Thymus (tissue), 11 donors: ENCODE measurements at regions not wholly inside any gene's neighbourhood (a gene's known extent, or its start where the extent isn't known, plus 50 kb on each side); places are given as distances from the start of the nearest gene placed in this dataset.

Experiments used
- DNase-seq, 9 donors: peaks; one replicate each; pipeline ENCODE4 v3.0.0-alpha.2; 2013; ENCODE audit warnings: low spot score in 9 of 9, low read depth in 6 of 9, missing footprints in 1 of 9
- H3K27ac ChIP-seq, 2 donors: one replicate each; pipeline ENCODE4 v1.5.1; 2013; ENCODE audit warnings: control low read depth in 1 of 2, low read depth in 1 of 2, low read length in 1 of 2, mild to moderate bottlenecking in 1 of 2, moderate library complexity in 1 of 2
- H3K27me3 ChIP-seq, 2 donors: one replicate each; pipeline ENCODE4 v1.5.1; 2013; ENCODE audit warnings: low read length in 1 of 2; ENCODE audit not compliant: control insufficient read depth in 2 of 2, insufficient read depth in 1 of 2
- H3K36me3 ChIP-seq, 2 donors: one replicate each; pipeline ENCODE4 v1.5.1; 2013; ENCODE audit warnings: low read length in 1 of 2, mild to moderate bottlenecking in 1 of 2, moderate library complexity in 1 of 2; ENCODE audit not compliant: control insufficient read depth in 2 of 2, insufficient read depth in 2 of 2
- H3K4me1 ChIP-seq, 2 donors: one replicate each; pipeline ENCODE4 v1.5.1; 2013; ENCODE audit warnings: low read length in 2 of 2; ENCODE audit not compliant: control insufficient read depth in 2 of 2, insufficient read depth in 2 of 2
- H3K4me3 ChIP-seq, 2 donors: one replicate each; pipeline ENCODE4 v1.5.1; 2013; ENCODE audit warnings: low read length in 2 of 2, control low read depth in 1 of 2, mild to moderate bottlenecking in 1 of 2
- H3K9me3 ChIP-seq, 2 donors: one replicate each; pipeline ENCODE4 v1.5.1; 2013; ENCODE audit warnings: low read length in 1 of 2, mild to moderate bottlenecking in 1 of 2; ENCODE audit not compliant: control insufficient read depth in 2 of 2, insufficient read depth in 1 of 2
- WGBS: extraction: QIAGEN DNeasy Blood & Tissue Kit; methylation state at CpG from one replicate; pipeline ENCODE4 v1.1.7; 2013; 5-methylcytosine and 5-hydroxymethylcytosine counted together
- donor health status: healthy.

GRCh38 chr11:128394431-128395089 lies 192.8 kb downstream of the ETS1 start:
- Histone ChIP-seq H3K27ac (peak overlapping the region in 1 of 2 donors; percentile 12), H3K27me3 (no peaks in the 10 kb centered on the region), H3K9me3 (no peaks in the 10 kb centered on the region), H3K36me3 (no peaks in the 10 kb centered on the region), H3K4me3 (no peak overlapping the region), H3K4me1 (peaks cover 0 to 3% of the 10 kb centered on the region in 2 donors)
- WGBS, result 95% methylated on average over 4 of the region's 4 CpGs
- no peak for DNase-seq

GRCh38 chr11:128392259-128392658 lies 195.1 kb downstream of the ETS1 start:
- DNase-seq, result no peak
- Histone ChIP-seq H3K27me3 (no peaks in the 10 kb centered on the region), H3K9me3 (no peaks in the 10 kb centered on the region), H3K4me3 (no peak overlapping the region), H3K4me1 (peaks cover 14% of the 10 kb centered on the region in 2 donors), H3K27ac (no peak overlapping the region), H3K36me3 (no peaks in the 10 kb centered on the region)
- WGBS, result 99% methylated on average over 2 of the region's 2 CpGs

- Histone ChIP-seq H3K27me3 (no peaks in the 10 kb centered on the region), H3K36me3 (no peaks in the 10 kb centered on the region), H3K9me3 (no peaks in the 10 kb centered on the region), H3K4me3 (no peak overlapping the region), H3K4me1 (peaks cover 16% of the 10 kb centered on the region in 2 donors), H3K27ac (no peak overlapping the region)
- 95% methylated on average over 2 of the region's 2 CpGs for WGBS
- no peak for DNase-seq
Observed at GRCh38 chr11:128391811-128392210, 195.5 kb downstream of the ETS1 start.

GRCh38 chr11:128390246-128390645 lies 197.1 kb downstream of the ETS1 start:
- H3K9me3 ChIP-seq, result no peaks in the 10 kb centered on the region
- H3K4me1 ChIP-seq, result peaks cover 24% of the 10 kb centered on the region in 2 donors
- H3K27ac ChIP-seq, result no peak overlapping the region
- H3K4me3 ChIP-seq, result no peak overlapping the region
- H3K36me3 ChIP-seq, result no peaks in the 10 kb centered on the region
- H3K27me3 ChIP-seq, result no peaks in the 10 kb centered on the region
- WGBS, result 93% methylated on average over 1 of the region's 1 CpG
- no peak for DNase-seq

GRCh38 chr11:128389461-128389976 lies 197.8 kb downstream of the ETS1 start:
- DNase-seq, result no peak
- Histone ChIP-seq H3K27ac (no peak overlapping the region), H3K4me1 (peaks cover 24% of the 10 kb centered on the region in 2 donors), H3K27me3 (no peaks in the 10 kb centered on the region), H3K9me3 (no peaks in the 10 kb centered on the region), H3K36me3 (no peaks in the 10 kb centered on the region), H3K4me3 (no peak overlapping the region)
- 97% methylated on average over 7 of the region's 7 CpGs for WGBS

- Histone ChIP-seq H3K36me3 (no peaks in the 10 kb centered on the region), H3K27me3 (no peaks in the 10 kb centered on the region), H3K4me1 (peaks cover 22 to 24% of the 10 kb centered on the region in 2 donors), H3K4me3 (no peak overlapping the region), H3K27ac (no peak overlapping the region), H3K9me3 (no peaks in the 10 kb centered on the region)
- DNase-seq, result no peak
- 97% methylated on average over 5 of the region's 5 CpGs for WGBS
Observed at GRCh38 chr11:128388206-128388815, 199.0 kb downstream of the ETS1 start.

- peak in 1 of 9 donors; percentile 47 for DNase-seq
- Histone ChIP-seq H3K9me3 (peaks cover 0 to 5% of the 10 kb centered on the region in 2 donors), H3K36me3 (no peaks in the 10 kb centered on the region), H3K4me3 (no peak overlapping the region), H3K4me1 (peaks cover 5 to 9% of the 10 kb centered on the region in 2 donors), H3K27ac (no peak overlapping the region), H3K27me3 (no peaks in the 10 kb centered on the region)
- 65% methylated on average over 3 of the region's 3 CpGs for WGBS
Observed at GRCh38 chr11:128379587-128380580, 207.5 kb downstream of the ETS1 start.

GRCh38 chr11:128375961-128376360 lies 211.4 kb downstream of the ETS1 start:
- no peaks in the 10 kb centered on the region for H3K9me3 ChIP-seq
- H3K27ac ChIP-seq, result no peak overlapping the region
- no peaks in the 10 kb centered on the region for H3K27me3 ChIP-seq
- peaks cover 5 to 9% of the 10 kb centered on the region in 2 donors for H3K4me1 ChIP-seq
- peak in 1 of 9 donors; percentile 40 for DNase-seq
- no peaks in the 10 kb centered on the region for H3K36me3 ChIP-seq
- no peak overlapping the region for H3K4me3 ChIP-seq
- WGBS, result 0% methylated on average over 1 of the region's 1 CpG
